Gastroesophageal sphincter (tissue), 4 donors: ENCODE measurements at regions not wholly inside any gene's neighbourhood (a gene's known extent, or its start where the extent isn't known, plus 50 kb on each side); places are given as distances from the start of the nearest gene placed in this dataset.

Experiments
- ATAC-seq: fragments of 150-250 bp; one replicate; pipeline ENCODE4 v1.9.1; 2016; ENCODE audit warnings: mild to moderate bottlenecking, moderate library complexity
- H3K27ac ChIP-seq, 4 donors: fragments of 200-600 bp; sonication (generic) in 3 of 4; 1 replicate in 3 of 4; 2 replicates in 1 of 4; pipeline ENCODE4 v1.5.1; 2016 to 2019
- H3K27me3 ChIP-seq: fragments of 200-600 bp; sonication (generic); one replicate; pipeline ENCODE4 v1.5.1; 2019
- H3K36me3 ChIP-seq, 2 donors: fragments of 200-600 bp; sonication (generic); one replicate each; pipeline ENCODE4 v1.5.1; 2019; ENCODE audit warnings: control low read depth in 1 of 2
- H3K4me1 ChIP-seq, 3 donors: fragments of 200-600 bp; sonication (generic); 1 replicate in 2 of 3; 2 replicates in 1 of 3; pipeline ENCODE4 v1.5.1; 2016 to 2019; ENCODE audit warnings: control low read depth in 2 of 3
- H3K4me3 ChIP-seq, 2 donors: fragments of 200-600 bp; sonication (generic); one replicate each; pipeline ENCODE4 v1.5.1; 2019; ENCODE audit warnings: mild to moderate bottlenecking in 1 of 2, moderate library complexity in 1 of 2
- H3K9me3 ChIP-seq, 3 donors: fragments of 200-600 bp; sonication (generic); one replicate each; pipeline ENCODE4 v1.5.1; 2017 to 2019; ENCODE audit warnings: control low read depth in 2 of 3
- EP300 ChIP-seq: sonication (generic); formaldehyde crosslinking; IDR thresholded peaks from one replicate; pipeline ENCODE4 v1.6.1; 2017; ENCODE audit warnings: antibody characterized with exemption, mild to moderate bottlenecking
- POLR2A ChIP-seq, 2 donors: fragments of 450-650 bp; IDR thresholded peaks; one replicate each; pipeline ENCODE4 v1.6.1; 2017; ENCODE audit warnings: antibody characterized with exemption in 2 of 2, mild to moderate bottlenecking in 2 of 2, moderate library complexity in 1 of 2
- POLR2AphosphoS5 ChIP-seq: sonication (generic); formaldehyde crosslinking; IDR thresholded peaks from one replicate; pipeline ENCODE4 v1.6.1; 2017; ENCODE audit warnings: antibody characterized with exemption
- WGBS, 2 donors: methylation state at CpG; one replicate each; pipeline ENCODE4 v1.1.5; 2018; ENCODE audit warnings: low coverage in 1 of 2; 5-methylcytosine and 5-hydroxymethylcytosine counted together
- TF ChIP-seq, protein P1 (sequence below), 4 experiments: fragments of 200-600 bp in 2 of 4; fragments of 450-650 bp in 2 of 4; sonication (generic) in 1 of 4; IDR thresholded peaks; one replicate each; pipeline ENCODE4 v1.5.1; 2017 to 2019; ENCODE audit warnings: antibody characterized with exemption in 4 of 4, mild to moderate bottlenecking in 2 of 4, moderate library complexity in 2 of 4

DNA sequence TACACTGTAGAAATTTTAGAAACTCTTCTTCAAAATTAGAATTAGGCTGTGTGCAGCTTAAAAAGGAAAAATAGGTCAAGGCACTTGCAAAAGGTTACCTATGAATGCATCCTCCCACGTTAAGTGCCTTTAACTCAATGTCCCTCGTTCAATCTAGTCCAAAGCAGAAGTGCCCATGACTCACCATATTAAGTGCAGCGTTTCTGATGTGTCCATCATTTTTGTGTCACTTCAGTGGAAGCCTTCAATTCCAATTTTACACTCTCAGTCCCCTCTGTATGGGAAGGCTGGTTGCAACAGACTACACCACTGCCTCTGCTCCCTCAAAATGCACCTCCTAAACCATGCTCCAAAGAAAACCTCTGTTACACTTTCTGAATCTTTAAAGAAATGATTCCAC lies 53.4 kb downstream of the FOXB1 start:
- no peak overlapping the region for H3K27ac ChIP-seq
- H3K9me3 ChIP-seq, result peaks cover 0 to 14% (median 4%) of the 10 kb centered on the region in 3 donors
- peaks cover 22% of the 10 kb centered on the region for H3K27me3 ChIP-seq
- H3K4me3 ChIP-seq, result no peak overlapping the region
- TF ChIP-seq, protein P1, sequence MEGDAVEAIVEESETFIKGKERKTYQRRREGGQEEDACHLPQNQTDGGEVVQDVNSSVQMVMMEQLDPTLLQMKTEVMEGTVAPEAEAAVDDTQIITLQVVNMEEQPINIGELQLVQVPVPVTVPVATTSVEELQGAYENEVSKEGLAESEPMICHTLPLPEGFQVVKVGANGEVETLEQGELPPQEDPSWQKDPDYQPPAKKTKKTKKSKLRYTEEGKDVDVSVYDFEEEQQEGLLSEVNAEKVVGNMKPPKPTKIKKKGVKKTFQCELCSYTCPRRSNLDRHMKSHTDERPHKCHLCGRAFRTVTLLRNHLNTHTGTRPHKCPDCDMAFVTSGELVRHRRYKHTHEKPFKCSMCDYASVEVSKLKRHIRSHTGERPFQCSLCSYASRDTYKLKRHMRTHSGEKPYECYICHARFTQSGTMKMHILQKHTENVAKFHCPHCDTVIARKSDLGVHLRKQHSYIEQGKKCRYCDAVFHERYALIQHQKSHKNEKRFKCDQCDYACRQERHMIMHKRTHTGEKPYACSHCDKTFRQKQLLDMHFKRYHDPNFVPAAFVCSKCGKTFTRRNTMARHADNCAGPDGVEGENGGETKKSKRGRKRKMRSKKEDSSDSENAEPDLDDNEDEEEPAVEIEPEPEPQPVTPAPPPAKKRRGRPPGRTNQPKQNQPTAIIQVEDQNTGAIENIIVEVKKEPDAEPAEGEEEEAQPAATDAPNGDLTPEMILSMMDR (IDR thresholded peaks at IDR 0.05), result no peak
- TF ChIP-seq POLR2AphosphoS5, result no peak
- no peak for TF ChIP-seq POLR2A (IDR thresholded peaks at IDR 0.05)
- WGBS, 2 donors, result 60 to 70% methylated on average over 3 of the region's 3 CpGs
- ATAC-seq, result no peak
- H3K4me1 ChIP-seq, result no peaks in the 10 kb centered on the region
- no peaks in the 10 kb centered on the region for H3K36me3 ChIP-seq

- TF ChIP-seq POLR2A (IDR thresholded peaks at IDR 0.05), result no peak
- TF ChIP-seq EP300, result no peak
- no peak for TF ChIP-seq POLR2AphosphoS5
- TF ChIP-seq, protein P1 (IDR thresholded peaks at IDR 0.05), result no peak
- peaks cover 0 to 19% (median 4%) of the 10 kb centered on the region in 3 donors for H3K9me3 ChIP-seq
- ATAC-seq, result no peak
- no peaks in the 10 kb centered on the region for H3K36me3 ChIP-seq
- H3K4me1 ChIP-seq, result no peaks in the 10 kb centered on the region
- H3K27me3 ChIP-seq, result peaks cover 22% of the 10 kb centered on the region
- no peak overlapping the region for H3K27ac ChIP-seq
- 80% methylated on average over 1 of the region's 1 CpG; no CpG with 5 or more reads in 1 of the 2 donors for WGBS, 2 donors
- no peak overlapping the region for H3K4me3 ChIP-seq
Measured at GRCh38 chr15:60059186-60059585, 55.1 kb downstream of the FOXB1 start.

DNA sequence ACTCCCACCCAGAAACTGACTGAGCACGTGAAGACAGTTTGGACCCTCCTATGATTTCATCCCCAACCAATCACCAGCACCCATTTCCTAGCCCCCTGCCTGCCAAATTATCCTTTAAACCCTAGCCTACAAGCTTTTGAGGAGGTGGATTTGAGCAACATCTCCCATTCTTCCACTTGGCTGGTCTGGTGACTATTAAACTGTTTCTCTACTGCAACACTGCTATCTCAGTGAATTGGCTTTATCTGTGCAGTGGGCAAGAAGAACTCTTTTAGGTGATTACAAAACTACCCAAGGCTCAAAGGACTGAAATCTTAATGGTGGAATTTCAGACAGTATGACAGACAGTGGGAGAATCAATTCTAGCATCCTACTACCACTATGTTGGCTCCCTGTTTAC lies 57.6 kb downstream of the FOXB1 start:
- TF ChIP-seq POLR2AphosphoS5 (no peak), EP300 (no peak), POLR2A (IDR thresholded peaks at IDR 0.05) (no peak)
- TF ChIP-seq, protein P1 (IDR thresholded peaks at IDR 0.05), result no peak
- 89 to 100% methylated on average over 1 of the region's 1 CpG for WGBS, 2 donors
- H3K9me3 ChIP-seq, result peaks cover 0 to 19% (median 4%) of the 10 kb centered on the region in 3 donors
- no peak for ATAC-seq
- H3K4me3 ChIP-seq, result no peak overlapping the region
- peaks cover 27% of the 10 kb centered on the region for H3K27me3 ChIP-seq
- no peaks in the 10 kb centered on the region for H3K36me3 ChIP-seq
- no peaks in the 10 kb centered on the region for H3K4me1 ChIP-seq
- no peak overlapping the region for H3K27ac ChIP-seq

DNA sequence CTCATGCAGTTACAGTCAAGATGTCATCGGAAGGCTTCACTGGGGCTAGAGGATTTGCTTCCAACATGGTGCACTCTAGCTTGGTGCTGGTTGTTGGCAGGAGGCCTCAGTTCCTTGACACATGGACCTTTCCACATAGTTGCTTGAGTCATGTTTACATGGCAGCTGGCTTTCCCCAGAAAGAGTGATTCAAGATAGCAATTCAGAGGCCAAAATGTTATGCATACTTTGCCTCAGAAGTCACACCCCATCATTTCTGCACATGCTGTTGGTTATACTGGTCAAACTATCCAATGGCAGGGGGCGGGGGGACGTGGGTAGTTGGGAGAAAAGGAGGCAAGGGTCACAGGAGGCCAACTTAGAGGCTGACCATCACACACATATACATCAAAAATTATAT lies 58.7 kb downstream of the FOXB1 start:
- TF ChIP-seq EP300 (no peak), POLR2A (IDR thresholded peaks at IDR 0.05) (no peak), POLR2AphosphoS5 (no peak)
- TF ChIP-seq, protein P1 (IDR thresholded peaks at IDR 0.05), result no peak
- H3K27ac ChIP-seq, result no peak overlapping the region
- peaks cover 0 to 19% (median 4%) of the 10 kb centered on the region in 3 donors for H3K9me3 ChIP-seq
- no peaks in the 10 kb centered on the region for H3K4me1 ChIP-seq
- H3K27me3 ChIP-seq, result peaks cover 27% of the 10 kb centered on the region
- WGBS, 2 donors, result 68 to 75% methylated on average over 2 to 3 of the region's 3 CpGs
- ATAC-seq, result no peak
- no peaks in the 10 kb centered on the region for H3K36me3 ChIP-seq
- H3K4me3 ChIP-seq, result no peak overlapping the region

DNA sequence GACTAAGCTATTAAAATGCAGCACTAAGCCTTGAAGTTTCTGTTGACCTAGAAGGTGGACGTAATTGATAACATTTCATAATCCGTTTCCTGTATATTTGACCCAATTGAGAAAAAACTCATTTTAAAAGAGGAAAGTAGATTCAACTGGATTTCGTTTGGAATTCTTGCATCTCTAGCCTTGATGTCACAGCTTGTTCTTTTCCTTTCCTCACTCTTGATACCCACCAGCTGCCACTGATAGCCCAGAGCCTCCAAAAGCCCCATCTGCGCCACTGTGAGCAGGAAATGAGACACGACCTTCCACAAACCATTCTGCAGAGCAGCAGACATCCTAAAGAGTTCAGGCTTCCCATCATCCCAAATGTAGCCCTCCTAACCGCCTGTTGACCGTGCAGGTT lies 61.8 kb downstream of the FOXB1 start:
- Histone ChIP-seq H3K27ac (no peak overlapping the region), H3K9me3 (peaks cover 0 to 18% (median 4%) of the 10 kb centered on the region in 3 donors), H3K4me3 (no peak overlapping the region), H3K4me1 (no peaks in the 10 kb centered on the region), H3K27me3 (peaks cover 30% of the 10 kb centered on the region), H3K36me3 (no peaks in the 10 kb centered on the region)
- TF ChIP-seq EP300, result no peak
- TF ChIP-seq POLR2AphosphoS5, result no peak
- TF ChIP-seq POLR2A (IDR thresholded peaks at IDR 0.05), result no peak
- TF ChIP-seq, protein P1 (IDR thresholded peaks at IDR 0.05), result no peak
- WGBS, 2 donors, result 23 to 41% methylated on average over 5 to 7 of the region's 7 CpGs
- ATAC-seq, result no peak
